ENCODE measurements at regions not wholly inside any gene's neighbourhood (a gene's known extent, or its start where the extent isn't known, plus 50 kb on each side); places are given as distances from the start of the nearest gene placed in this dataset.

DNA sequence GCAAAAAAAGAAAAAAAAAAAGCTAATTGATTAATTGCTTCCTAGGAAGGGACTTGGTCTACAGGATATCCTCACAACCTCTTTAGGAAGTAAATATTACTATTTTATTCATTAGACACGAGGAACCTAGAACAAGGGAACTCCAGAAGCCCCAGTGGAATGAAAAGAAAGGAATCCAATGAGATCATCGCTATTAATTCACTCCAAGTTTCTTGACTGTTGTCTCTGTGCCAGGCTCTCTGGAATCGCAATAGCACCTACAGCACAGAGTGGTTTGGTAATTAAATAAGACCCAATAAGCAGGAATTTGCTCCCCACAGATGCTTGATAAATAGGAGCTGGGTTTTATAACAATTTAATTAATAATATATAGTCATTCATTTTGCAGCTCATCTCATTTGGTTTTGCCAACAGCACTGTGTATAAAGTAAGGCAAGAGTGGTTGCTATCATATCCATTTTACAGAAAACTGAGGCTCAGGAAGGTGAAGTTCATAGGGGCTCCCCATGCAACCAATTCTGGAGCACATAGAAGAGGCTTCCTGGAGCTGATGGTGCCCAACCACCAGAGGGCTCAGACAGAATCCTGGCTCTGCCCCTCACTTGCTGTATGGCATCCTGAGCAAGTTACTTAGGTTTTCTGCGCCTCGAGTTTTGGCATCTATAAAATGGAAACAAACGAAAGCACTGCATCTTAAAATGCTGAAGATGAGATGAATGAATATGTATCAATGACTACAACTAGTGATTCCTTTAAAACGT is 420.2 kb downstream of the MED13L start:
- DNase-seq: no peak

DNA sequence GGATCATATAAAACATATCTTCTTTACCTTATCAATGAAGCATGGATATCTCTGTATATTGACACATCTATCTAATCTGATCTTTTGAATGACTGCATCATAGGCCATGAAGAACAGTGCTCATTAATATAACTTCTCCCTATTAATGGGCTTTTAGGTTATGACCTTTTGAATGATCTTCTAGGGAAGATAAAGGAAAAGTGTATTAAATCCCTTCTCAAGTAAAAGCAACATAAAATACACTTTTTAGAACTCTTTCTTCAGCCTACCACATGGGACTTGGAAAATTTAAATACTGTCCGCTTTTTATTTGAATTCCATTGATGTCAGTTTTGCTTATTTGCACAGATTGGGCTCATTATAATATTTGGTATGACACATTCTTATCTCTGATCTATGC is 425.4 kb downstream of the MED13L start:
- DNase-seq: no peak

- DNase-seq: no peak
Measured at GRCh38 chr12:115850957-115851356, 426.5 kb downstream of the MED13L start.

- no peak for DNase-seq
Measured at GRCh38 chr12:115849262-115849943, 428.1 kb downstream of the MED13L start.

DNA sequence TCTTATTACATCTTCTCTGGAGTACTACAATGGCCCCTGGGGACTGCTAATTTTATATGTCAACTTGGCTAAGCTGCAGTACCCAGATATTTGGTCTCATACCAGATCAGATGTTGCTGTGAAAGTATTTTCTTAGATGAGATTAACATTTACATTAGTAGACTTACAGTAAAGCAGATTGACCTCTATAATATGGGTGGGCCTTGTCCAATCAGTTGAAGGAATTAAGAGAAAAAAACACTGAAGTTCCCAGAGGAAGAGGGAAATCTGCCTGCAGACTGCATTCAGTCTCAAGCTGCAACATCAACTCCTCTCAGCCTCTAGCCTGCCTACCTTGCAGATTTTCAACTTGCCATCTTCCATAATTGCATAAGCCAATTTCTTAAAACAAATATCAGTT is 430.1 kb downstream of the MED13L start:
- no peak for DNase-seq

DNA sequence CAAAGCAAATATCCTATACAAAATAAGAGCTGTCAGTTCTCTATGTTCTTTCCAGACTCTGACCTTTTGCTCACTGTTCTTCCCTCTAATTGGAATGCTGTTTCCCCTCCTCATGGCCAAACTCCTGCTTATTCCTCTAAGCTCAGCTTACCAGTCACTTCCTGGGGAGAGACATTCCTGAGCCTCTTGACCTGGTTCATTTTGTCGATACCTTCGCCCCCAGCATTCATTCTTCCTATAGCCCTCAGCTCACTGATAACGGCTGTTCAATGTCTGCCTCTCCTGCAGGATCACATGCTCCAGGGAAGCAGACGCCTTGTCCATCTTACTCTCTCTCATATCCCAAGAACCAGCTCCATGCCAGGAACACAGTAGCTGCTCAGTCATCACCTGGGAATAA is 431.0 kb downstream of the MED13L start:
- no peak for DNase-seq

GRCh38 chr12:115840159-115840558 is 437.3 kb downstream of the MED13L start:
- no peak for DNase-seq

DNA sequence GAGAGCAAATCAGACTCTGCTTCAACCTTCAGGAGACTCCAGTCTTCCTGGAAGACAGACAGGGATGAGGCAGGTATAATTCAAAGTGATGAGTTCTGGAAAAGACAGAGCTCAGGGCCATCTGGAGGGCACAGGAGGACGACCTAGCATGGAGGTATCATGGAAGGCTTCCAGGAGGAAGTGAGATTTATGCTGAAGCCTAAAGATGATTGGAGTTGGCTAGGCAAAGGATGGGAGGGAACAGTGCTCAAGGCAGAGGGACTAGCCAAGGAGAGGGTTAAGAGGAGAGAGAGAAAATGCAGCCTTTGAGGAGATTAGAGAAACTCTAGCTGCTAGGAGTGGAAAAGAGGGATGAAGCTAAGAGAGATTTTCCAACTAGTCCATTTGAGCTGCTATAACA is 438.5 kb downstream of the MED13L start:
- no peak for DNase-seq

- no peak for DNase-seq
Measured at GRCh38 chr12:115837220-115837619, 440.3 kb downstream of the MED13L start.

DNA sequence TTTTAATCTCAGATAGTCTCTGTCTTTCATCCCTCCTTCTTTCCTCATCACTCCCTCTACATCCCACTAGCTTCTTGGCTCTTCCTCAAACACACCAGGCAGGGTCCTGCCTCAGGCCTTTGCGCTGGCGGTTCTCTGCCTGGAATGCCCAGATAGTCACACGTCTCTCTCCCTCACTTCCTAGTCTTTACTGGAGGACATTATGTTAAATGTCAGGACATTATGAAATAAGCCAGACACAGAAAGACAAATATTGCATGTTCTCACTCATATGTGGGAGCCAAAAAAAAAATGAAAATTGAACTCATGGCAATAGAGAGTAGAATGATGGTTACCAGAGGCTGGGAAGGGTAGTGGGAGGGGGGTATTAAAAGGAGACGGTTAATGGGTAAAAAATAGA is 442.0 kb downstream of the MED13L start:
- DNase-seq: no peak

GRCh38 chr12:115833704-115834103 is 443.8 kb downstream of the MED13L start:
- no peak for DNase-seq

DNA sequence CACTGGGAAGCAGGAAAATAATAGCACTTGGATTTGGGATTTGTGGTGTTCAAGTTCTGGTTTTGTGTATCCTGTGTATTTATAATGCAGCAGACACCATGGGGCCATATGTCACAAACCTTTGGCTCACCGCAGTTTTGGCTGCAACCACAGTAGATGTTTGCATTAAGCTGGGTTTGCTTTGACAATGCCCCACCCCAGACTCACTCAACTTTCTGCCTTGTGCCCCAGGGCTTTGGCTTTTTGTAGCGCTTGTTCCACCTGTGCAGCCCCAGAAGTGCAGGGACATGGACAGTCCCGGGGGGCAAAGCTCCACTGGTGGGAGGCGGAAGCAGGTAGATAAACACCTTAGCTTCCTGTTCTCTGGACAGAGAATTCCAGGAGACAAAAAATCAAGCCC is 446.9 kb downstream of the MED13L start:
- DNase-seq: no peak

DNA sequence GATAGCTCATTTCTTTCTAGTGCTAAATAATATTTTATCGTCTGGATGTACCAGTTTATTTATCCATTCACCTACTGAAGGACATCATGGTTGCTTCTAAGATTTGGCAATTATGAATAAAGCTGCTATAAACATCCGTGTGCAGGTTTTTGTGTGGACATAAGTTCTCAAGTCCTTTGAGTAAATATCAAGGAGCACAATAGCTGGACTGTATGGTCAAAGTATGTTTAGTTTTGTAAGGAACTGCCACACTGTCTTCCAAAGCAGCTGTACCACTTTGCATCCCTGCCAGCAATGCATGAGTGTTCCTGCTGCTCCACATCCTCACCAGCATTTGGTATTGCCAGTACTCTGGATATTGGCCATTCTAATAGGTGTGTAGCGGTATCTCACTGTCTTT is 447.4 kb downstream of the MED13L start:
- no peak for DNase-seq

GRCh38 chr12:115828168-115828567 is 449.3 kb downstream of the MED13L start:
- no peak for DNase-seq

GRCh38 chr12:115824936-115825602 is 452.4 kb downstream of the MED13L start:
- no peak for DNase-seq

DNA sequence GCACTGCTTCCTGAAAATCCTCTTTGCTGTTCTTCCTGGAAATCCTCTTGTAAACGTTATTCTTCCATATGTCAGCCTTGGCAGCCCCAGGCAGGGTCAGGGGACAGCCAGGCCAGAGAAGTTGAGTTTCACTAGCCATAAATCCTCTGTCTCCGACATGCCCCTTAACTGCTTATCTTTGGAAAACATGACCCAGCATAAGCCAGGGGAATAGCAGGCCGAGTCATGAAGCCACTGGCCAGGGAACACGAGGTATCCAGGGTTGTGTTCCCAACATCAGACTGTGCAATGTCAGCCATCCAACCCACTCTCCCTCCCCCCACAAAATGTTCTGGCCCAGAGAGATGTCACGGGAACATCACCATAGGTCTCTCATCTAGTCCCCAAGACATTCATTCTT is 453.9 kb downstream of the MED13L start:
- no peak for DNase-seq

GRCh38 chr12:115820656-115821055 is 456.8 kb downstream of the MED13L start:
- DNase-seq: no peak

DNA sequence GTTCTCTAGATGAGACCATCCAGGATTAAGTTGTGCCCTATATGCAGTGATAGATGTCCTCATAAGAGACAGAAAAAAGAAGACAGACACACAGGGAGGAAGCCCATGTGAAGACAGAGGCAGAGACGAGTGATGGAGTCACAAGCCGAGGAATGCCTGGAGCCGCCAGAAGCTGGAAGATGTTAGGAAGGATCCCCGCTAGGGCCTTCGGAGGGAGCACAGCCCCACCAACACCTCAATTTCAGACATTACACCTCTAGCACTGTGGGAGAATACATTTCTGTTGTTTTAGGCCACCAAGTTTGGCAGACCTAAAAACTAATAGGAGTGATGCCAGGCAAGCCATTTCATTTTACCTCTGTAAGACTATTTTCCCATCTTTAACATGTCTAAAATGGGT is 458.5 kb downstream of the MED13L start:
- no peak for DNase-seq

DNA sequence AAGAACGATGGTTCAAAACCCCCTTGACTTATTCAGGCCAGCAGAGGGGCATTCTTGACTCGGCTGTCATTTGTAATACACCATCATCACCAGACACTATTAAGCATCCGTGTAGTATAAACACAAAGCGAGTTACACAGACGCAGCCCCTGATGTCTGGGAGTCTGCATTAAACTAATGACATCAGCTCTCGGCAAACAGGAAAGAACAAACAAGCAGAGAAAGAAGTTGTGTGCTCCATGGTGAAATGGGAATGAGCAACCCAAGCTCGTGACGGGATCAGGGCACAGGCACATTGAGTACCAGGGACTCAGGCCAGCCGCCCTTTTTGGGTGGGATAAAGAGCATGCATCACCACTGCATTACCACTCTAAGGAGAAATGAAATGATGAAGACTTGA is 460.1 kb downstream of the MED13L start:
- no peak for DNase-seq

GRCh38 chr12:115815924-115816323 is 461.6 kb downstream of the MED13L start:
- no peak for DNase-seq

- no peak for DNase-seq
Measured at GRCh38 chr12:115813256-115813655, 464.2 kb downstream of the MED13L start.

DNA sequence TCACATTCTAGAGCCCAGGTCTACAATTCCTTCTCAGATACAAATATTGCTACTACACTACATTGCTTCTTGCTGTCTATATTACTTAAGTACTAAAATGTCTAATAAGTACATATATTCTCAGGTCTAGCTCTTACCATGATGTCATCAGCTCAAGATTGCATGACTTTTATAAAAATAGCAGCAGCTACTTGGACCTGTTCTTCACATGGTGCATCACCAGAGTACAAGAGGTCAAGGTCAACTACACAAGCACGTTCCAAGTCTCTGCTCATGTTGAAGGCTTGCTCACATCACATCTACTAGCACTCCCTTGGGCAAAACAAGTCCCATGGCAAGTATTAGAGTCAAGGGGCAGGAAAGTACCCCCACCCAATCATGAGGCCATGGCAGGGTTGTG is 465.6 kb downstream of the MED13L start:
- DNase-seq: no peak

DNA sequence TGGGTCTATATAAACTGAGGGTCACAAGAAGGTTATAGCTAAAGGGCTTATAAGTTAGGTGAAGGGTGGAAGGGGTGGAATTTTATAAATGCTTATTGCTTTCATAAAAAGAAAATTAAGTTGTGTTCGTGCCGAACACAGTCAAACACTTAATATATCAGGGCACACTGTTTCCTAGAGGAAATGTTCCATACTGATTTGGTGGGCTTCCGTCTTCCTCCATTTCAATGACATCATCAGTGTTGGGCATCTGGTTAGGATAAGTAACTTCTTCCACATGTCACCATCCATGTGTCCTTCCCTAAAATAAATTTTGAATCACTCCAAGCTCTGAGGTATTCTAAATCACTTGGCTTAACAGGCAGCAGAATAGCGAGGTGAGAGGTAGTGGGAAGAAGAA is 466.4 kb downstream of the MED13L start:
- no peak for DNase-seq
